Anterior cingulate cortex (tissue), 58 donors: ENCODE measurements at regions not wholly inside any gene's neighbourhood (a gene's known extent, or its start where the extent isn't known, plus 50 kb on each side); places are given as distances from the start of the nearest gene placed in this dataset.
A peak's percentile ranks its signal among the peaks of the same experiment; 100 is the strongest.

ENCODE experiments used
- DNase-seq, 58 donors: peaks; one replicate each; lab custom pipeline; 2025; lab: John Stamatoyannopoulos, UW

GRCh38 chr7:9937944-9938631, 1035.6 kb upstream of the PHF14 start:
- DNase-seq = peak in 1 of 58 donors; percentile 6

DNA sequence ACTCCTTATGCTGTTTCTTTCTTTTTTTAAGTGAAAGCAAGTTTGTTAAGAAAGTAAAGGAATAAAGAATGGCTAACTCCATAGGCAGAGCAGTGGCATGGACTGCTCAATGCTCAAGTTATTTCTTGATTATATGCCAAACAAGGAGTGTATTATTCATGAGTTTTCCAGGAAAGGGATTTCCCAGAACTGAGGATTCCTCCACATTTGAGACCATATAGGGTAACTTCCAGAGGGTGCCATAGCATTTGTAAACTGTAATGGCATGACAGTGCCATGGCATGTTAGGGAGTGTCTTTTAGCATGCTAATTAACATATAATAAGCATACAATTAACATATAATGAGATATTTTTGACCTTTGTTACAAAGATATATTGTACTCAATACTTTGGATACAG, 1034.5 kb upstream of the PHF14 start:
- no peak for DNase-seq

GRCh38 chr7:9945131-9945530, 1028.5 kb upstream of the PHF14 start:
- DNase-seq = no peak

GRCh38 chr7:9945857-9946256, 1027.8 kb upstream of the PHF14 start:
- no peak for DNase-seq

GRCh38 chr7:9955138-9955537, 1018.5 kb upstream of the PHF14 start:
- no peak for DNase-seq

DNA sequence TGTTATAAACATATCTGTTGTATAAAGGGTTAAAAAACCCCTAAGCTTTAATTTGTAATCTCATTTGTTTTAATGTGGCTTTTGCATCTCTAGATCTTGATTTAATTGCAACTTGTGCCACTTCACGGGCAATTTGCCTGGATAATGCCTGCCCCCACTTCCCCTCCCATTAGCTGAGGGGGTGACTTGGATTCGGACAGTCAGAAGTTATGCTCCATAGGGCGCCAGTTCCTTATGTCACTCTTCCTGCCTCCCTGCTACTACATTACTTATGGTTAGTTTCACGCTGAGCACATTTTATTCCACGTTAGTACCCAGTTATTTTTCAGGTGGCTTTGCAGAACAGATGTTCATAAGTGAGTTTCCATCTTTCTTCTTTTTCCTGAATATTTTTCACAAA, 1015.2 kb upstream of the PHF14 start:
- DNase-seq = no peak

- no peak for DNase-seq
Observed at GRCh38 chr7:9960460-9960859, 1013.2 kb upstream of the PHF14 start.

- no peak for DNase-seq
Observed at GRCh38 chr7:9961161-9961922, 1012.3 kb upstream of the PHF14 start.

DNA sequence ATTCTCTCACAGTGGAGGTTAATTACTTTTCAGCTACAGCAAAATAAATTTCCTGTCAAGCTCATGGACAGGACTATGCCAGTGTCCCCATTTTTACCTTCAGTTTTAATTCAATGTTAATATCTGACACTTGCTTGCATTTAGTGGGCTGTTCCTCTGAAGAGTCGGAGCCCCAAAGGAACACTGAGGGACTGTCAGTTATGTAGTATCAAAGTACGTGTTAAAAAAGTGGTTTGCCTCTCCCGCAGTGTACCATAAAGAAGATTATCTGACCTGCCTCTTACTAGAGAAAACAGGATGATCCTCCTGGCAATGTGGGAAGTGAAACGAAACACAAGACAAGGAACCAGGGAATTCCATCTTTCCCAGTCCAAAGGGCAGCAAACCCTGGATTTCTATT, 1010.9 kb upstream of the PHF14 start:
- no peak for DNase-seq

GRCh38 chr7:9978106-9979064, 995.3 kb upstream of the PHF14 start:
- DNase-seq = no peak

GRCh38 chr7:9981742-9982349, 991.8 kb upstream of the PHF14 start:
- DNase-seq = no peak

GRCh38 chr7:9983048-9983447, 990.6 kb upstream of the PHF14 start:
- DNase-seq = no peak

GRCh38 chr7:10015687-10016086, 958.0 kb upstream of the PHF14 start:
- DNase-seq = no peak

- DNase-seq = no peak
Observed at GRCh38 chr7:10022480-10022879, 951.2 kb upstream of the PHF14 start.

GRCh38 chr7:10022957-10023356, 950.7 kb upstream of the PHF14 start:
- peak in 19 of 58 donors; percentile 0 to 36 (median 10) for DNase-seq

DNA sequence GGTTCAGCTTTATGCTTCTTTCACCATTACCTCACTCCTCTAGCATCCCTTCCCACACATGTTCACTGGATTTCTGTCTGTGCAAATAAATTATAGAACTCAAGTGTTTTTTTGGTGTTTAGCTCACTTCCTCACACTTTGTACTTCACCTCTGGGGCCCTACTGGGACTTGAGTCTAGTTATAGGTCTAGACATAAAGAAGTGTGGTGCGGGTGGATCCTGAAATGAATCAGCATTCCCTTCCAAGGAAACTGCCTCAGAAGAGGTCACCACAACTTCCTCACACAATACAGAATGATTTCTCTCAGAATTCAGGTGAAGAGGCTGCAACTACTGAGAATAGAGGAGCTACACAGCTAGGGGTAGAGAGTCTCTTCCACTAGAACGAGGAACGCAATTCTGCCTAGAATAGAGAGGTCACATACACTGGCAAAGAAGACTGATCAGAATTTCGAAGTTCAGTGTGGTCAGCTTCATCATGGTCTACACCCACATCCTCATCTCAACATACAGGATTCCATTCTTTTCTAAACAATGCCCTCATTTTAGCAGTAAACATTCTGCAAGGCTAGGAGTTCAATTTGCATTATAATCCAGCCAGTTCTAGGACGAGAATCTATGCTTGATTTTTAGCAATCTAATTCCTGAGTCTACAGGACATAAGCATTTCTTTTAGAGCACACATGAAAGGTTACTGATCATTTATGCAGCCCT, 938.7 kb upstream of the PHF14 start:
- DNase-seq = no peak

DNA sequence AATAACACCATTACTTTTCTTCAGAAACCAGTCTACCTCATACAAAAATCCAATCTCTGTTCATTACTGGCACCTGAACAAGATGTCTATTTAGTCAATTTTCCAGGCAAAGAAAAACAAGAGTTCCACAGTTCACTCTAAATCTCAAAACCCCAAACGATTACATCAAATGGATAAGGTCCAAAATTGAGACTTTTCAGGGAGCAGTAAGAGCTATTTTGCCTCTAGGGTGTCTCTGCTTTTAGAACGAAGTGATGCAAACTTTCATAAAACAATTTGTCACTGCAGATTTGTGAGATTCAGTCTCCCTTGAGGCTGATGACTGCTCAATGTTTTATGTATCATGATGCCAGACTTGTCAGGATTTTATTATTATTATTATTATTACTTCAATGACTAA, 937.0 kb upstream of the PHF14 start:
- DNase-seq = no peak

- DNase-seq = no peak
Observed at GRCh38 chr7:10038351-10038750, 935.3 kb upstream of the PHF14 start.

DNA sequence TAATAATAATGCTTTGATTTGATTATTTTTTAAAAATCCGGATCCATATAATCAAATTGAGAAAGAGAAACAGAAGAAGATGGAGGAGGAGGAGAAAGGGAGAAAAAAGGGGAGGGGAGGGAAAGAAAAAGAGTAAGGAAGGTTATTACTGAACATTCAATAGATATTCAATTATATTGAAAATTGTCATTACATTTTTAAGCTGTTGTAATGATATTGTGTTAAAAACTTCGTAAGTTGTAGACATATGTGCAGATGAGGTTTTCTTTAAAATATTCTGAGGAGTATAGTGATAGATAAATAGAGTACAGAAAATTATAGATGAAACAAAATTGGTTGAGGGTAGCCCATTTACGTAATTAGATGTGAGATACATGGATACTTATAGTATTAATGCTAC, 933.0 kb upstream of the PHF14 start:
- no peak for DNase-seq

- no peak for DNase-seq
Observed at GRCh38 chr7:10070899-10071298, 902.8 kb upstream of the PHF14 start.
